H9 (cell line): ENCODE measurements at regions not wholly inside any gene's neighbourhood (a gene's known extent, or its start where the extent isn't known, plus 50 kb on each side); places are given as distances from the start of the nearest gene placed in this dataset.

Source experiments
- DNase-seq: peaks from one replicate; pipeline ENCODE4 v3.0.0-alpha.2; 2017
- H2AFZ ChIP-seq: one replicate; pipeline ENCODE4 v1.6.1; 2013; ENCODE audit warnings: mild to moderate bottlenecking, low read length, control low read depth, moderate library complexity
- H2AK5ac ChIP-seq: 2 replicates; pipeline ENCODE4 v1.6.1; 2013; ENCODE audit warnings: low read length, control low read depth, mixed read lengths; ENCODE audit not compliant: insufficient read length
- H2BK120ac ChIP-seq: one replicate; pipeline ENCODE4 v1.6.1; 2013; ENCODE audit warnings: low read depth, mild to moderate bottlenecking, low read length, control low read depth, inconsistent platforms; ENCODE audit not compliant: poor library complexity, severe bottlenecking
- H2BK12ac ChIP-seq: 2 replicates; pipeline ENCODE4 v1.6.1; 2013; ENCODE audit warnings: low read length, control low read depth, mixed read lengths, low read depth; ENCODE audit not compliant: insufficient read length
- H2BK15ac ChIP-seq: 2 replicates; pipeline ENCODE4 v1.6.1; 2013; ENCODE audit warnings: low read depth, low read length, control low read depth
- H2BK20ac ChIP-seq: one replicate; pipeline ENCODE4 v1.6.1; 2013; ENCODE audit warnings: low read depth, mild to moderate bottlenecking, low read length, control low read depth, inconsistent platforms; ENCODE audit not compliant: poor library complexity, severe bottlenecking
- H2BK5ac ChIP-seq: 2 replicates; pipeline ENCODE4 v1.6.1; 2013; ENCODE audit warnings: low read length, control low read depth, mixed read lengths; ENCODE audit not compliant: insufficient read length
- H3K14ac ChIP-seq: 2 replicates; pipeline ENCODE4 v1.6.1; 2013; ENCODE audit warnings: low read length, control low read depth; ENCODE audit not compliant: insufficient read depth
- H3K18ac ChIP-seq: 2 replicates; pipeline ENCODE4 v1.6.1; 2013; ENCODE audit warnings: low read depth, mild to moderate bottlenecking, mixed read lengths, low read length, control low read depth; ENCODE audit not compliant: insufficient read length
- H3K23ac ChIP-seq: 2 replicates; pipeline ENCODE4 v1.6.1; 2013; ENCODE audit warnings: low read length, control low read depth, mixed read lengths, low read depth; ENCODE audit not compliant: insufficient read length
- H3K23me2 ChIP-seq: 2 replicates; pipeline ENCODE4 v1.6.1; 2013; ENCODE audit warnings: low read depth, mild to moderate bottlenecking, mixed read lengths, low read length, control low read depth; ENCODE audit not compliant: insufficient read length, poor library complexity, severe bottlenecking
- H3K27ac ChIP-seq: 2 replicates; pipeline ENCODE4 v1.5.1; 2013; ENCODE audit warnings: low read length, control low read depth, mixed read lengths, low read depth; ENCODE audit not compliant: insufficient read length
- H3K27me3 ChIP-seq: 2 replicates; pipeline ENCODE4 v1.6.1; 2013; ENCODE audit warnings: low read length, control low read depth, inconsistent platforms; ENCODE audit not compliant: insufficient read depth
- H3K4ac ChIP-seq: 2 replicates; pipeline ENCODE4 v1.6.1; 2013; ENCODE audit warnings: low read depth, mild to moderate bottlenecking, control low read depth, inconsistent platforms, low read length, moderate library complexity
- H3K4me1 ChIP-seq: 2 replicates; pipeline ENCODE4 v1.6.1; 2013; ENCODE audit warnings: low read length, control low read depth, inconsistent platforms; ENCODE audit not compliant: insufficient read depth
- H3K4me2 ChIP-seq: 2 replicates; pipeline ENCODE4 v1.6.1; 2013; ENCODE audit warnings: low read length, control low read depth, mixed read lengths; ENCODE audit not compliant: insufficient read length, insufficient read depth
- H3K56ac ChIP-seq: 2 replicates; pipeline ENCODE4 v1.6.1; 2013; ENCODE audit warnings: low read depth, mild to moderate bottlenecking, mixed read lengths, low read length, control low read depth; ENCODE audit not compliant: insufficient read length
- H3K79me1 ChIP-seq: 2 replicates; pipeline ENCODE4 v1.6.1; 2013; ENCODE audit warnings: low read depth, mild to moderate bottlenecking, moderate library complexity, low read length, control low read depth, inconsistent platforms; ENCODE audit not compliant: insufficient read depth, poor library complexity, severe bottlenecking
- H3K79me2 ChIP-seq: 2 replicates; pipeline ENCODE4 v1.6.1; 2013; ENCODE audit warnings: low read length, control low read depth, inconsistent platforms; ENCODE audit not compliant: insufficient read depth
- H3K9ac ChIP-seq: 2 replicates; pipeline ENCODE4 v1.6.1; 2013; ENCODE audit warnings: low read length, control low read depth, mixed read lengths; ENCODE audit not compliant: insufficient read length; ENCODE audit errors: extremely low read depth
- H3K9me3 ChIP-seq: one replicate; pipeline ENCODE4 v1.6.1; 2013; ENCODE audit warnings: low read depth, low read length, inconsistent platforms; ENCODE audit not compliant: control insufficient read depth
- H3T11ph ChIP-seq: one replicate; pipeline ENCODE4 v1.6.1; 2013; ENCODE audit warnings: mild to moderate bottlenecking, low read length, control low read depth, inconsistent platforms
- H4K20me1 ChIP-seq: one replicate; pipeline ENCODE4 v1.6.1; 2013; ENCODE audit not compliant: control insufficient read depth, insufficient read length, insufficient read depth
- H4K5ac ChIP-seq: 2 replicates; pipeline ENCODE4 v1.6.1; 2013; ENCODE audit warnings: low read depth, mild to moderate bottlenecking, mixed read lengths, low read length, control low read depth; ENCODE audit not compliant: insufficient read length
- H4K8ac ChIP-seq: replicated peaks from 2 replicates; pipeline ENCODE4 v1.6.1; 2013; ENCODE audit warnings: low read length, control low read depth, mixed read lengths, low read depth; ENCODE audit not compliant: insufficient read length
- H4K91ac ChIP-seq: 2 replicates; pipeline ENCODE4 v1.6.1; 2013; ENCODE audit warnings: low read depth, mild to moderate bottlenecking, moderate library complexity, mixed read lengths, low read length, control low read depth; ENCODE audit not compliant: insufficient read length
- H3K27ac Mint-ChIP-seq, 3 experiments: 2 replicates in 2 of 3; 3 replicates in 1 of 3; pipeline ENCODE4 v1.8.0; 2020 to 2021; ENCODE audit warnings: mixed read lengths in 3 of 3, mild to moderate bottlenecking in 1 of 3, moderate library complexity in 1 of 3
- H3K27me3 Mint-ChIP-seq: 2 replicates; pipeline ENCODE4 v1.8.0; 2021; ENCODE audit warnings: low read depth, mild to moderate bottlenecking, moderate library complexity, mixed read lengths
- H3K36me3 Mint-ChIP-seq, 3 experiments: 2 replicates in 2 of 3; 3 replicates in 1 of 3; pipeline ENCODE4 v1.8.0; 2020 to 2021; ENCODE audit warnings: low read depth in 3 of 3, mixed read lengths in 3 of 3; ENCODE audit not compliant: insufficient read depth in 1 of 3
- H3K4me1 Mint-ChIP-seq, 2 experiments: 2 replicates each; pipeline ENCODE4 v1.8.0; 2020; ENCODE audit warnings: mixed read lengths in 2 of 2
- H3K4me3 Mint-ChIP-seq, 2 experiments: 2 replicates in 1 of 2; 3 replicates in 1 of 2; pipeline ENCODE4 v1.8.0; 2020 to 2021; ENCODE audit warnings: mild to moderate bottlenecking in 2 of 2, mixed read lengths in 2 of 2, moderate library complexity in 1 of 2
- H3K9me3 Mint-ChIP-seq, 2 experiments: 2 replicates in 1 of 2; 3 replicates in 1 of 2; pipeline ENCODE4 v1.8.0; 2020; ENCODE audit warnings: mild to moderate bottlenecking in 2 of 2, mixed read lengths in 2 of 2, moderate library complexity in 1 of 2
- CTCF ChIP-seq: fragments of 200-600 bp; sonication (generic); conservative IDR thresholded peaks from 3 replicates; pipeline ENCODE4 v1.8.0; 2021; ENCODE audit warnings: antibody characterized with exemption, mild to moderate bottlenecking
- WGBS: extraction: QIAGEN DNeasy Blood & Tissue Kit; methylation state at CpG from one replicate; pipeline ENCODE4 v1.1.7; 2013; ENCODE audit warnings: missing lambda C conversion rate, low lambda C conversion rate, mixed read lengths; ENCODE audit not compliant: insufficient read length; ENCODE audit errors: extremely low coverage; 5-methylcytosine and 5-hydroxymethylcytosine counted together

- Histone ChIP-seq H3K79me2 (no peaks in the 10 kb centered on the region), H3K79me1 (no peaks in the 10 kb centered on the region), H4K91ac (no peak overlapping the region), H3K9ac (no peak overlapping the region), H3K18ac (no peak overlapping the region), H3K4me1 (no peaks in the 10 kb centered on the region), H3K27ac (no peak overlapping the region), H3K56ac (no peak overlapping the region), H3K9me3 (no peaks in the 10 kb centered on the region), H2BK12ac (no peak overlapping the region), H2AFZ (no peak overlapping the region), H3K23me2 (no peaks in the 10 kb centered on the region), H2AK5ac (no peak overlapping the region), H3K23ac (no peak overlapping the region), H2BK5ac (no peak overlapping the region), H2BK20ac (no peak overlapping the region), H3K4me2 (no peak overlapping the region), H3K27me3 (no peaks in the 10 kb centered on the region; the same call in none of the 2 replicates), H3K4ac (no peak overlapping the region), H3K14ac (no peak overlapping the region), H4K8ac (no peak overlapping the region), H4K5ac (no peak overlapping the region), H3T11ph (no peak overlapping the region), H2BK120ac (no peak overlapping the region), H2BK15ac (no peak overlapping the region), H4K20me1 (no peaks in the 10 kb centered on the region)
- H3K4me1 Mint-ChIP-seq = no peaks in the 10 kb centered on the region
- H3K9me3 Mint-ChIP-seq = peaks cover 12 to 15% of the 10 kb centered on the region in 2 experiments
- no peak for DNase-seq
- TF ChIP-seq CTCF = peak; percentile 38; the same call in 2 of the 3 replicates
- no peak overlapping the region for H3K27ac Mint-ChIP-seq
- no CpG with 5 or more reads among the region's 3 CpGs for WGBS
- peaks cover 2 to 11% (median 3%) of the 10 kb centered on the region in 3 experiments; a peak in 5 of 7 replicates for H3K36me3 Mint-ChIP-seq
- H3K27me3 Mint-ChIP-seq = peaks cover 26% of the 10 kb centered on the region
- no peak overlapping the region for H3K4me3 Mint-ChIP-seq
Observed at GRCh38 chr2:121839584-121839983, 84.1 kb downstream of the TSN start.
